Glomerular visceral epithelial cell (primary cell): ENCODE measurements at regions not wholly inside any gene's neighbourhood (a gene's known extent, or its start where the extent isn't known, plus 50 kb on each side); places are given as distances from the start of the nearest gene placed in this dataset.
"Not testable (repeated sequence)": the region's sequence is repeated elsewhere in the genome, so short reads cannot be mapped to it uniquely, and the experiment has no call there.

Source experiments
- DNase-seq: peaks from one replicate; pipeline ENCODE4 v3.0.0-alpha.2; 2016; ENCODE audit errors: extremely low spot score

DNA sequence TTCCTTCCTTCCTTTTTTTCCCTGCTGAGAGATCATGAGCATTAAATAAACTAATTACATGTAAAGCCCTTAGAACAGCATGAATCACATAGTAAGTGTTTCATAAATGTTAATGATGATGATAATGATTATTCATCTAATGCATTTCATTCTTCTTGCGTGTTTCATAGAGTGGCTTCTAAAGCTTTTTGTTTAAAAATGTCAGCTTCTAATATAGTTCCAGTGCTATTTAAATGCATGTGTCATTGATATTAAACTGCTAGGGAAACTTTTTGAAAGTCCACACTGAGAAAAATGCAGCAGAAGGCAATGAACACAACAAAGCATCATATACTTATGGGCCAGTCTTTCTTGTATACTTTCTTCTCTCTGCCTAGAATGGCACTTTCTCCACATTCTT, 894.8 kb downstream of the REEP3 start:
- no peak for DNase-seq

DNA sequence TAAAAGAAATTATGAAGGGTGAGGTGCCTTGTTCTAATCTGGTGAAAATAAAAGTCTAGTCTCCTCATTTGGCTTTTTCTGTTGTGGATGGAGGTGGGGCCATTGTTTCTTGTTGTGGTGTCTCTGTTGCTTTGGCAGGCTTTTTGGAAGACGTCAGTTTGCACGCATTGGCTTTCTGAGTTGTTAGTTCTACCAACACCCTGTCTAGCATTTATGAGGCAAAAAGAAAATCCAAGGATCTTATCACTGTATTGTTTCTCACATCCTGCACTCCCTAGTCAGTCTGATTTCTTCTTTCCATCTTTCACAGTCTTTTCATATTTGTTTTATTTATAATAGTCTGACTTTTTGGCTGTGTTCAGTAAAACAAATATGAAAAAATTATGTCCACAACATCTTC, 898.3 kb downstream of the REEP3 start:
- DNase-seq, result no peak

GRCh38 chr10:64426745-64427144, 905.5 kb downstream of the REEP3 start:
- no peak for DNase-seq

DNA sequence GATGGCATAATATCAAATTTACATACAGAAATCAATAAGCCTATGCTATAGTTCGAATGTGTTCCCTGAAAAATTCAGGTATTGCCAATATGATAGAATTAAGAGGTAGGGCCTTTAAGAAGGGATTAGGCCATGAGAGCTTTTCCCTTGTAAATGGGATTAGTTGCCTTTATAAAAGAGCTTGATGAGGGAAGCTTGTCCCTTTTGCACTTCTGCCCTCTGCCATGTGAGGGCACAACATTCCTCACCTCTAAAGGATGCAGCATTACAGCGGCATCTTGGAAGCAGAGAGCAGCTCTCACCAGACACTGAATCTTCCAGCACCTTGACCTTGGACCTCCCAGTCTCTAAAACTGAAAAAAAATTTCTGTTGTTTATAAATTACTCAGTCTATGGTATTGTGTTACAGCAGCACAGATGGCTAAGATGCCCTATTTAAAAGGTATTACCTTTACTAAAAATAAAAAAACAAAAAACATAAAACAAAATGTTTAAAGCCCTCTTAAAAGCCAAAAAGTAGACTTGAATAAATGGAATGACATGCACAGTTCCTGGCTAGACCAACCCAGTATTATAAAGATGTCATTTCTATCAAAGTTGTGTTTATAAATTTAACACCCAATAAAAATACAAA, 909.6 kb downstream of the REEP3 start:
- peak; percentile 47 for DNase-seq

DNA sequence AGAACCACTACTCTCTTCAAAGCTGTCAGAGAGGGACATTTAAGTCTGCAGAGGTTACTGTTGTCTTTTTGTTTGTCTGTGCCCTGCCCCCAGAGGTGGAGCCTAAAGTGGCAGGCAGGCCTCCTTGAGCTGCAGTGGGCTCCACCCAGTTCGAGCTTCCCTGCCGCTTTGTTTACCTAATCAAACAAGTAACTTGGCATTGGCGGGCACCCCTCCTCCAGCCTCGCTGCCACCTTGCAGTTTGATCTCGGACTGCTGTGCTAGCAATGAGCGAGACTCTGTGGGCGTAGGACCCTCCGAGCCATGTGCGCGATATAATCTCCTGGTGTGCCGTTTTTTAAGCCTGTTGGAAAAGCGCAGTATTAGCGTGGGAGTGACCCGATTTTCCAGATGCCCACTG, 920.7 kb downstream of the REEP3 start:
- DNase-seq, result not testable (repeated sequence)

DNA sequence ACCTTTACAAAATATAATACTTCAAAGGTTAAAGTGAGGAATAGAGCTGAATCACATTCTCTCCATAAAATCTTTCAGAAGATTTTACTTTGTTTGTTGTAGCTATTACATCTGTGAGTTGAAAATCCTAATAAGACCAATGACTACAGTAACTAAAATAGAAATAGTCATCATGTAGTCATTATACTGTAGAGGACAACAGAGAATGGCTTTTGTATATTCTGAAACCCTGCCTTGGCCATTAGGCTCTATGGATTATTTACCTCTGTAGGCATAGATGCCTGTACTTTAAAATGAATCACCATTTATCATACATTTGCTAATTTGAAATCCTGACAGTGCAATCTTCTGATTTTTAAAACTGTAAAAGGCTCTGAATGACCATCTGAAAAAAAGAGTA, 923.0 kb downstream of the REEP3 start:
- no peak for DNase-seq

GRCh38 chr10:64444564-64444963, 923.4 kb downstream of the REEP3 start:
- no peak for DNase-seq

DNA sequence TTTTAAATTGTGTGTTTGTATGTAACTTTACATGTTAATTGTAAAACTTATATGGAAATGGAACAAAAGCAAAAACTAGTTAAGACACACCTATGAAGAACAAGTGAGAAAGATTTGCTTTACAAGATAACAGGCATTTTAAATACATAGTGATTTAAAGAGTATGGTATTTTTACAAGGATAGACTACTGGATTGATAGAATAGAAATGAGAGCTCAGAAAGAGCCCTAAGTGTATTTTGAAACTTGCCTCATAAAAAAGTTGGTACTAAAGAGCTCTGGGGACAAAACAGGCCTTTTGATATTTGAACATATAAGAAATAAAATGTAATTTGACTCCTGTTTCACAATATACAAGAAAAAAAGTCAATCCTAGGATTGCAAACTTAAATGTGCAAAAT, 928.4 kb downstream of the REEP3 start:
- DNase-seq, result no peak

DNA sequence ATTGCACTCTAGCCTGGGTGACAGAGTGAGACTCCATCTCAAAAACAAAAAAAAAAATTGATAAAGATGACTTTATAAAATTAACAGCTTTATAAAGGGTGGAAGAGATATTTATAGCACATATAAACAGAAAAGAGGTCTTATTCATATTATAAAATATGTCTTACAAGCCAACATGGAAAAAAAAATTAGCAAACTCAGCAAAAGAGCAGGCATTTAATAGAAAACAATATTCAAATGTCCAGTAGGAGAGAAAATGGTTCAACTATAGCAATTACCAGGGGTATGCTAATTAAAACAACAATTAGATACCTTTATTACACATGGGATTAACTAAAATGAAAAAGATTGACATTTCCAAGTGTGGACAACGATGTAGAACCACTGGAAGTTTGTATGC, 929.1 kb downstream of the REEP3 start:
- DNase-seq, result no peak

DNA sequence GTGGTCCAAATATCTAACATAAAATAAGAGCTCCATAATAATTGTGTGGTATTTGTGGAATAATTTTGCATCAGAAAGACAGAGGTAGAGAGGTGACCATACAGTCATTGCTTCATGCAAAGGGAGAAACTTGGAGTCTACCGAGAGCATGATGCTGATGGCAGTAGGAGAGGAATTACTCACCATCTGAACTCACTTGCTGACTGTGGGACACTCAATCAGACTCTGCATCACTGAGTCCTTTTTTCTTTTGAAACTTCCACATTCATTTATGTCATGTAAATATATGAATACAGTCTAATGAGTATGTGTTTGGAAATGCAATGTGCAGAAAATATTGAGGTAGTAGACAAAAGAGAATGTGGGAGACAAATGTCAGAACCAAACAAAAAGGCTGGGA, 933.8 kb downstream of the REEP3 start:
- DNase-seq, result no peak

DNA sequence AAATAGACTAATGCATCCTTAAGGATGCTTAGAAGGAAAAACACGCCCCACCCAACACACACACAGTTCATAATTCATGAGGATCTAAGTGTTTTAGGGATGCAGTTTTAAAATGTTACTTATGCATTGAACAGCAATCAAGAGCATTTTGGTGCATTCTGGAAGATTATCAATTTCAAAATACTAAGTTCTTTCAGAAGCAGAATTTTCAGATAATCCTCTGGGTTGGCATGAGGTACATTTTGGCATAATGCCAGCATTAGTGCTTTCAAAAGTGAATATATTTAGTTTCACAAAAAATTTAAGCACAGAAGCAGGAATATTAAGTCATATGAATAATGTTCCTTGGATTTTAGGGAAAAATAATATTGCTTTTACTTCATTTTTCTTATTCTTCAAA, 937.1 kb downstream of the REEP3 start:
- no peak for DNase-seq

DNA sequence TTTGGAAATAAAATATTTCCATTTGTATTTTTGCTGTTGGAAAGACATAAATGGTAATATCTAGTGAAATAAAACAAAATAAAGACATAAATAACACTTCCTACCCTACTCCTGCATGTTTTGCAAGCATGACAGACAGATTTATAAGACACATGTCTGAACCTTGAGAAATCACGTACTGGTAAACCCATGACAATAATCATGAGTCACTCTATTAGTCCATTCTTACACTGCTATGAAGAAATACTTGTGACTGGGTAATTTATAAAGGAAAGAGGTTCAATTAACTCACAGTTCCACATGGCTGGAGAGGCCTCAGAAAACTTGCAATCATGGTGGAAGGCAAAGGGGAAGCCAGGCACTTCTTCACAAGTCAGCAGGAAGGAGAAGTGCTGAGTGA, 942.2 kb downstream of the REEP3 start:
- DNase-seq, result no peak

DNA sequence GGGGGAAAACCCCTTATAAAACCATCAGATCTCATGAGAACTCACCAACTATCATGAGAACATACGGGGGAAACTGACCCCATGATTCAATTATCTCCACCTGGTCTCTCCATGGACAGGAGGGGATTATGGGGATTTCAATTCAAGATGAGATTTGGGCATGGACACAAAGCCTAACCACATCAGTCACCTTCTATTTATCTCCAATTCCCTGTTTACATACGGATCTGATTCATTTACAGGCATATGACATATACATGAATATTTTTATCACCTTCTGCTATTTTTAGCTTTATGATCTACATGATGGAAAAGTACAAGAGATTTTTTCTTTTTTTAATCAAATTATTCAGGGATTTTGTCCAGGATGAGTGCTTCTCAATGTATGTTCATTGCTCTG, 944.5 kb downstream of the REEP3 start:
- no peak for DNase-seq

- DNase-seq, result no peak
These were observed 947.0 kb downstream of the REEP3 start for GRCh38 chr10:64468219-64468618.

- DNase-seq, result no peak
These were observed 955.3 kb downstream of the REEP3 start for GRCh38 chr10:64476506-64476905.

GRCh38 chr10:64477791-64478190, 956.6 kb downstream of the REEP3 start:
- DNase-seq, result no peak

GRCh38 chr10:64484811-64485330, 963.7 kb downstream of the REEP3 start:
- no peak for DNase-seq

- peak; percentile 60 for DNase-seq
These were observed 964.9 kb downstream of the REEP3 start for GRCh38 chr10:64486149-64486548.

DNA sequence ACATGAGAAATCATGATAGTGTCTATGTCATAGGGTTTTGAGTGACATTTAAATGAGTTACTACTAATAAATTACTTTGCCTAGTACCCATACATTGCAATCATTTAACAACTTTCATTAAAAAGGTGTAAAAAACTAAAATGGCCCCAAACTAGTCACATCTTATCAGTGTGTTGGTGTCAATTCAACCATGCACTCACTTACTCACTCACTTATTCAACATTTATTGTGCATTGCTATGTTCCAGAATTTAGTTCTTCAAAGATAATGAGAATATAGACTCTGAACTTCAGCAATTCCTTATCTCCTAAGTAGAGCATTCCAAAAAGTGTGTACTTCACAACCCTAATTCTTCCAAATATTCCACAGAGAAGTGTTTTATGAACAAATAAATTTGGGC, 965.7 kb downstream of the REEP3 start:
- no peak for DNase-seq

DNA sequence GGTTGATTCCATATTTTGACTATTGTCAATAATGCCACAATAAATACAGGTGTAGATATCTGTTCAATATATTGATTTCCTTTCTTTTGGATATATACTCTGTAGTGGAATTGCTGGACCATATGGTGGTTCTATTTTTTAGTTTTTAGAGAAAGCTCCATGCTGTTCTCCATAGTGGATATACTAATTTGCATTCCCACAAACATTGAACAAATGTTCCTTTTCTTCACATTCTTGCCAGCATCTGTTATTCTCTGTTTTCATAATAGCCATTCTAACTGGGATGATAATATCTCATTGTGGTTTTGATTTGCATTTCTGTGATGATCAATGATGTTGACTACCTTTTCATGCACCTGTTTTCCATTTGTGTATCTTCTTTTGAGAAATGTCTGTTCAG, 973.7 kb downstream of the REEP3 start:
- no peak for DNase-seq

DNA sequence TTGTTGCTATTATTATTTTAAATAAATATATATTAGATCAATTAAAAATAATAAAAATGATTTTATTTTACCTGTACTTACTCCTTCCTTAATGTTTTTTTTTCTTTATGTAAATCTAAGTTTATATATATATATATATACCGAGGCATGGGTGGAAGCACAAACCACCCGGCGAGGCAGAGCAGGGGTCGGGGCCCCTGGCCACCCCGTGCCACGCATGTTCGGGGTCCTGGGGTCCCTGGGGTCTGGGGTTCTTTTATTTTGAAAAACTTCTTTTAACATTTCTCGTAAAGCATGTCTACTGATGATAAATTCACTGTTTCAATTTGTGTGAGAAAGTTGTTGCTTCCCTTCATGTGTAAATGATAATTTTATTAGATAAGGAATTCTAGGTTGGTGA, 976.1 kb downstream of the REEP3 start:
- DNase-seq, result no peak

DNA sequence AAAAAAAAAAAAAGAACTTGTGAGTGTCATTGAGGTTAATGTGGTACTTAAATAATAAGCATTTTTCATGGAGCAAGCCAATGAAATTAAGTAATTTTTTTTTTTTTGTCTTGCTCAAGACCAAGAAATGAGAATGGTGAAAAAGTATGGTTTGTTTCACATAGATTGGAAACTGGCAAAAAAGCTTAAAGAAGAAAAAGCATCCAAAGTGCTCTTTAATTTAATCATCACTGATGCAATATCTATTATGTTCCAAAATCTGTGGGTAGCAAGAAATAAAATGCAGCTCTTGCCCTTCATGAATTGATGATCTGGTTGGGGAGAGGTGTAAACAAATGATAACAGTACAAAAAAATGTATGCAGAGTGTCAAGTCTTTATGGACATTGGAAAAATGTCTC, 980.6 kb downstream of the REEP3 start:
- no peak for DNase-seq

DNA sequence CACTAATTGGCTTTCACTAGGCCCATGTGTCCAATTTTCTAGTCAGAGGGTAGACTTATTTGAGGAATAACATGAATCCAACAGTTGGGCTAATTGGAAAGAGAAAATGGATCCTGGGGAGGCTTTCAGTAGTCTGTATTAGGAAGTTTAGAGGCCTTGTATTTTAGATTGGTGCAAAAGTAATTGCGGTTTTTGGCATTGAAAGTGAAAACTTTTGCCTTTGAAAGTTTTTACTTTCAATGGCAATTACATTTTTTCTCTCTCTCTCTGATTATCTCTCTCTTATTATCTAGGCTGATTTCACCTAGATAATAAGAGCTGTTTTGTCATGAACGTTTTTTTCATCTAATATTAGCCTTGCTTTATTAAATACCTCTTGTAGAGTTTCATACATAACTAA, 981.7 kb downstream of the REEP3 start:
- DNase-seq, result no peak

- no peak for DNase-seq
These were observed 982.2 kb downstream of the REEP3 start for GRCh38 chr10:64503429-64503828.
